H1 (cell line): ENCODE measurements at regions not wholly inside any gene's neighbourhood (a gene's known extent, or its start where the extent isn't known, plus 50 kb on each side); places are given as distances from the start of the nearest gene placed in this dataset.

Experiments
- CHD1 ChIP-seq: IDR thresholded peaks from 2 replicates; pipeline ENCODE4 v1.6.1; 2012; ENCODE audit warnings: low read depth, low read length, improper control_type of control experiment
- POLR2AphosphoS5 ChIP-seq: IDR thresholded peaks from 2 replicates; pipeline ENCODE4 v1.6.1; 2011; ENCODE audit warnings: low read depth, low read length
- RNF2 ChIP-seq: fragments of 200-900, 300-1000 bp; sonication (generic); IDR thresholded peaks from 2 replicates; pipeline ENCODE4 v1.7.1; 2016; ENCODE audit warnings: borderline replicate concordance, low read depth, mild to moderate bottlenecking, antibody characterized with exemption, low read length; ENCODE audit not compliant: poor library complexity, severe bottlenecking; ENCODE audit errors: missing control alignments
- SIX5 ChIP-seq: IDR thresholded peaks from 2 replicates; pipeline ENCODE4 v1.6.1; 2011; ENCODE audit warnings: mild to moderate bottlenecking, low read depth, low read length
- SP2 ChIP-seq: IDR thresholded peaks from 2 replicates; pipeline ENCODE4 v1.6.1; 2012; ENCODE audit warnings: mild to moderate bottlenecking, low read length, inconsistent platforms
- SP4 ChIP-seq: IDR thresholded peaks from 2 replicates; pipeline ENCODE4 v1.6.1; 2012; ENCODE audit warnings: low read length, inconsistent platforms
- TF ChIP-seq, protein P1 (sequence below): fragments of 300-600 bp; sonication (generic); IDR thresholded peaks from 2 replicates; pipeline ENCODE4 v1.7.1; 2012; ENCODE audit warnings: low read length, moderate library complexity, mild to moderate bottlenecking, inconsistent platforms; ENCODE audit not compliant: insufficient replicate concordance

GRCh38 chr9:134987906-134988700 is 70.4 kb upstream of the FCN1 start (continued):
- TF ChIP-seq, protein P1, sequence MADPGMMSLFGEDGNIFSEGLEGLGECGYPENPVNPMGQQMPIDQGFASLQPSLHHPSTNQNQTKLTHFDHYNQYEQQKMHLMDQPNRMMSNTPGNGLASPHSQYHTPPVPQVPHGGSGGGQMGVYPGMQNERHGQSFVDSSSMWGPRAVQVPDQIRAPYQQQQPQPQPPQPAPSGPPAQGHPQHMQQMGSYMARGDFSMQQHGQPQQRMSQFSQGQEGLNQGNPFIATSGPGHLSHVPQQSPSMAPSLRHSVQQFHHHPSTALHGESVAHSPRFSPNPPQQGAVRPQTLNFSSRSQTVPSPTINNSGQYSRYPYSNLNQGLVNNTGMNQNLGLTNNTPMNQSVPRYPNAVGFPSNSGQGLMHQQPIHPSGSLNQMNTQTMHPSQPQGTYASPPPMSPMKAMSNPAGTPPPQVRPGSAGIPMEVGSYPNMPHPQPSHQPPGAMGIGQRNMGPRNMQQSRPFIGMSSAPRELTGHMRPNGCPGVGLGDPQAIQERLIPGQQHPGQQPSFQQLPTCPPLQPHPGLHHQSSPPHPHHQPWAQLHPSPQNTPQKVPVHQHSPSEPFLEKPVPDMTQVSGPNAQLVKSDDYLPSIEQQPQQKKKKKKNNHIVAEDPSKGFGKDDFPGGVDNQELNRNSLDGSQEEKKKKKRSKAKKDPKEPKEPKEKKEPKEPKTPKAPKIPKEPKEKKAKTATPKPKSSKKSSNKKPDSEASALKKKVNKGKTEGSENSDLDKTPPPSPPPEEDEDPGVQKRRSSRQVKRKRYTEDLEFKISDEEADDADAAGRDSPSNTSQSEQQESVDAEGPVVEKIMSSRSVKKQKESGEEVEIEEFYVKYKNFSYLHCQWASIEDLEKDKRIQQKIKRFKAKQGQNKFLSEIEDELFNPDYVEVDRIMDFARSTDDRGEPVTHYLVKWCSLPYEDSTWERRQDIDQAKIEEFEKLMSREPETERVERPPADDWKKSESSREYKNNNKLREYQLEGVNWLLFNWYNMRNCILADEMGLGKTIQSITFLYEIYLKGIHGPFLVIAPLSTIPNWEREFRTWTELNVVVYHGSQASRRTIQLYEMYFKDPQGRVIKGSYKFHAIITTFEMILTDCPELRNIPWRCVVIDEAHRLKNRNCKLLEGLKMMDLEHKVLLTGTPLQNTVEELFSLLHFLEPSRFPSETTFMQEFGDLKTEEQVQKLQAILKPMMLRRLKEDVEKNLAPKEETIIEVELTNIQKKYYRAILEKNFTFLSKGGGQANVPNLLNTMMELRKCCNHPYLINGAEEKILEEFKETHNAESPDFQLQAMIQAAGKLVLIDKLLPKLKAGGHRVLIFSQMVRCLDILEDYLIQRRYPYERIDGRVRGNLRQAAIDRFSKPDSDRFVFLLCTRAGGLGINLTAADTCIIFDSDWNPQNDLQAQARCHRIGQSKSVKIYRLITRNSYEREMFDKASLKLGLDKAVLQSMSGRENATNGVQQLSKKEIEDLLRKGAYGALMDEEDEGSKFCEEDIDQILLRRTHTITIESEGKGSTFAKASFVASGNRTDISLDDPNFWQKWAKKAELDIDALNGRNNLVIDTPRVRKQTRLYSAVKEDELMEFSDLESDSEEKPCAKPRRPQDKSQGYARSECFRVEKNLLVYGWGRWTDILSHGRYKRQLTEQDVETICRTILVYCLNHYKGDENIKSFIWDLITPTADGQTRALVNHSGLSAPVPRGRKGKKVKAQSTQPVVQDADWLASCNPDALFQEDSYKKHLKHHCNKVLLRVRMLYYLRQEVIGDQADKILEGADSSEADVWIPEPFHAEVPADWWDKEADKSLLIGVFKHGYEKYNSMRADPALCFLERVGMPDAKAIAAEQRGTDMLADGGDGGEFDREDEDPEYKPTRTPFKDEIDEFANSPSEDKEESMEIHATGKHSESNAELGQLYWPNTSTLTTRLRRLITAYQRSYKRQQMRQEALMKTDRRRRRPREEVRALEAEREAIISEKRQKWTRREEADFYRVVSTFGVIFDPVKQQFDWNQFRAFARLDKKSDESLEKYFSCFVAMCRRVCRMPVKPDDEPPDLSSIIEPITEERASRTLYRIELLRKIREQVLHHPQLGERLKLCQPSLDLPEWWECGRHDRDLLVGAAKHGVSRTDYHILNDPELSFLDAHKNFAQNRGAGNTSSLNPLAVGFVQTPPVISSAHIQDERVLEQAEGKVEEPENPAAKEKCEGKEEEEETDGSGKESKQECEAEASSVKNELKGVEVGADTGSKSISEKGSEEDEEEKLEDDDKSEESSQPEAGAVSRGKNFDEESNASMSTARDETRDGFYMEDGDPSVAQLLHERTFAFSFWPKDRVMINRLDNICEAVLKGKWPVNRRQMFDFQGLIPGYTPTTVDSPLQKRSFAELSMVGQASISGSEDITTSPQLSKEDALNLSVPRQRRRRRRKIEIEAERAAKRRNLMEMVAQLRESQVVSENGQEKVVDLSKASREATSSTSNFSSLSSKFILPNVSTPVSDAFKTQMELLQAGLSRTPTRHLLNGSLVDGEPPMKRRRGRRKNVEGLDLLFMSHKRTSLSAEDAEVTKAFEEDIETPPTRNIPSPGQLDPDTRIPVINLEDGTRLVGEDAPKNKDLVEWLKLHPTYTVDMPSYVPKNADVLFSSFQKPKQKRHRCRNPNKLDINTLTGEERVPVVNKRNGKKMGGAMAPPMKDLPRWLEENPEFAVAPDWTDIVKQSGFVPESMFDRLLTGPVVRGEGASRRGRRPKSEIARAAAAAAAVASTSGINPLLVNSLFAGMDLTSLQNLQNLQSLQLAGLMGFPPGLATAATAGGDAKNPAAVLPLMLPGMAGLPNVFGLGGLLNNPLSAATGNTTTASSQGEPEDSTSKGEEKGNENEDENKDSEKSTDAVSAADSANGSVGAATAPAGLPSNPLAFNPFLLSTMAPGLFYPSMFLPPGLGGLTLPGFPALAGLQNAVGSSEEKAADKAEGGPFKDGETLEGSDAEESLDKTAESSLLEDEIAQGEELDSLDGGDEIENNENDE, result no peak
- TF ChIP-seq CHD1, result no peak
- no peak for TF ChIP-seq POLR2AphosphoS5
- TF ChIP-seq SIX5, result no peak
- no peak for TF ChIP-seq SP4
- no peak for TF ChIP-seq RNF2
- no peak for TF ChIP-seq SP2
